Fibroblast of lung (primary cell): ENCODE measurements at regions not wholly inside any gene's neighbourhood (a gene's known extent, or its start where the extent isn't known, plus 50 kb on each side); places are given as distances from the start of the nearest gene placed in this dataset.
"Not testable (repeated sequence)": the region's sequence is repeated elsewhere in the genome, so short reads cannot be mapped to it uniquely, and the experiment has no call there.

Experiments
- DNase-seq, 2 donors: peaks; one replicate each; pipeline versions ENCODE4 v3.0.0 to v3.0.0-alpha.2; 2010; ENCODE audit warnings: low read depth in 2 of 2
- H2AFZ ChIP-seq: 2 replicates; pipeline ENCODE4 v1.5.1; 2012; ENCODE audit warnings: low read length, control low read depth, inconsistent platforms
- H3K27ac ChIP-seq: 2 replicates; pipeline ENCODE4 v1.5.1; 2011; ENCODE audit warnings: low read length, control low read depth; ENCODE audit not compliant: insufficient read depth
- H3K27me3 ChIP-seq: 2 replicates; pipeline ENCODE4 v1.5.1; 2011; ENCODE audit warnings: mild to moderate bottlenecking, low read length; ENCODE audit not compliant: control insufficient read depth, insufficient read depth
- H3K36me3 ChIP-seq: 2 replicates; pipeline ENCODE4 v1.5.1; 2011; ENCODE audit warnings: low read length; ENCODE audit not compliant: control insufficient read depth, insufficient read depth
- H3K4me1 ChIP-seq: 2 replicates; pipeline ENCODE4 v1.5.1; 2011; ENCODE audit warnings: low read length; ENCODE audit not compliant: control insufficient read depth, insufficient read depth; ENCODE audit errors: extremely low read depth
- H3K4me2 ChIP-seq: 2 replicates; pipeline ENCODE4 v1.5.1; 2011; ENCODE audit warnings: low read length, control low read depth; ENCODE audit not compliant: insufficient read depth; ENCODE audit errors: extremely low read depth
- H3K4me3 ChIP-seq, 4 experiments: fragments of 200-600 bp in 1 of 4; sonication (generic) in 1 of 4; replicated peaks in 1 of 4; 2 replicates each; pipeline ENCODE4 v1.5.1; 2011 to 2016; ENCODE audit warnings: low read length in 4 of 4, low read depth in 3 of 4, mild to moderate bottlenecking in 3 of 4, control low read depth in 2 of 4, inconsistent platforms in 1 of 4, mixed read lengths in 1 of 4; ENCODE audit not compliant: insufficient read depth in 1 of 4; ENCODE audit errors: control extremely low read depth in 1 of 4
- H3K79me2 ChIP-seq: 2 replicates; pipeline ENCODE4 v1.5.1; 2012; ENCODE audit warnings: mild to moderate bottlenecking, low read length, inconsistent platforms; ENCODE audit not compliant: control insufficient read depth, insufficient read depth
- H3K9ac ChIP-seq: 2 replicates; pipeline ENCODE4 v1.5.1; 2011; ENCODE audit warnings: mild to moderate bottlenecking, low read length, control low read depth; ENCODE audit not compliant: insufficient read depth
- H3K9me3 ChIP-seq: 2 replicates; pipeline ENCODE4 v1.5.1; 2012; ENCODE audit warnings: low read depth, low read length; ENCODE audit not compliant: control insufficient read depth, insufficient read depth
- H4K20me1 ChIP-seq: 2 replicates; pipeline ENCODE4 v1.5.1; 2011; ENCODE audit warnings: low read length; ENCODE audit not compliant: control insufficient read depth, insufficient read depth; ENCODE audit errors: extremely low read depth
- CTCF ChIP-seq, 2 donors: IDR thresholded peaks in 1 of 2; conservative IDR thresholded peaks in 1 of 2; 1 replicate in 1 of 2; 2 replicates in 1 of 2; pipeline ENCODE4 v1.5.1; 2011 to 2012; ENCODE audit warnings: low read length in 2 of 2, control low read depth in 1 of 2, inconsistent platforms in 1 of 2, low read depth in 1 of 2, mild to moderate bottlenecking in 1 of 2
- EZH2 ChIP-seq: IDR thresholded peaks from 2 replicates; pipeline ENCODE4 v1.5.1; 2012; ENCODE audit warnings: low read length, control low read depth, mild to moderate bottlenecking; ENCODE audit errors: missing control alignments

- no peaks in the 10 kb centered on the region for H3K27me3 ChIP-seq
- H3K36me3 ChIP-seq = no peaks in the 10 kb centered on the region
- no peaks in the 10 kb centered on the region for H4K20me1 ChIP-seq
- no peak overlapping the region for H3K9ac ChIP-seq
- no peaks in the 10 kb centered on the region for H3K79me2 ChIP-seq
- TF ChIP-seq CTCF (conservative IDR thresholded peaks at IDR 0.05 in 1 of 2, IDR thresholded peaks at IDR 0.05 in 1 of 2; ENCODE audit: low read depth in 1 of 2, low read length in 2 of 2) (no peak), EZH2 (no peak)
- no peak for DNase-seq
- H3K9me3 ChIP-seq = no peaks in the 10 kb centered on the region
- no peak overlapping the region for H3K4me3 ChIP-seq
- no peak overlapping the region for H3K27ac ChIP-seq
- no peak overlapping the region for H2AFZ ChIP-seq
- H3K4me1 ChIP-seq = no peaks in the 10 kb centered on the region
- no peak overlapping the region for H3K4me2 ChIP-seq
Observed at GRCh38 chr14:57058319-57058718, 210.4 kb downstream of the EXOC5 start.

- no peak overlapping the region for H3K4me3 ChIP-seq
- no peaks in the 10 kb centered on the region for H3K36me3 ChIP-seq
- no peak overlapping the region for H3K9ac ChIP-seq
- H3K9me3 ChIP-seq = no peaks in the 10 kb centered on the region
- no peaks in the 10 kb centered on the region for H3K27me3 ChIP-seq
- H4K20me1 ChIP-seq = no peaks in the 10 kb centered on the region
- no peak overlapping the region for H3K4me2 ChIP-seq
- H3K4me1 ChIP-seq = no peaks in the 10 kb centered on the region
- no peak overlapping the region for H3K27ac ChIP-seq
- DNase-seq = no peak
- TF ChIP-seq EZH2 = no peak
- no peak for TF ChIP-seq CTCF (conservative IDR thresholded peaks at IDR 0.05 in 1 of 2, IDR thresholded peaks at IDR 0.05 in 1 of 2; ENCODE audit: low read depth in 1 of 2, low read length in 2 of 2)
- H2AFZ ChIP-seq = no peak overlapping the region
- no peaks in the 10 kb centered on the region for H3K79me2 ChIP-seq
Observed at GRCh38 chr14:57057803-57058202, 210.9 kb downstream of the EXOC5 start.

- not testable (repeated sequence) for H3K9me3 ChIP-seq, H3K4me3 ChIP-seq, H3K4me1 ChIP-seq, H3K9ac ChIP-seq, H3K36me3 ChIP-seq, H3K79me2 ChIP-seq, H4K20me1 ChIP-seq, H3K27ac ChIP-seq, H2AFZ ChIP-seq, H3K27me3 ChIP-seq, H3K4me2 ChIP-seq, DNase-seq
Observed at GRCh38 chr14:57056522-57056921, 212.2 kb downstream of the EXOC5 start.
